ENCODE measurements at regions not wholly inside any gene's neighbourhood (a gene's known extent, or its start where the extent isn't known, plus 50 kb on each side); places are given as distances from the start of the nearest gene placed in this dataset.
A peak's percentile ranks its signal among the peaks of the same experiment; 100 is the strongest.

GRCh38 chr4:125062115-125063050, 252.4 kb upstream of the FAT4 start:
- Histone ChIP-seq H3K4me1 (ENCODE audit: insufficient read depth, low read length) (no peaks in the 10 kb centered on the region), H2AFZ (ENCODE audit: low read length) (no peak overlapping the region), H4K20me1 (ENCODE audit: insufficient read depth, low read length) (no peaks in the 10 kb centered on the region), H3K27me3 (ENCODE audit: insufficient read depth, low read length) (no peaks in the 10 kb centered on the region), H3K9me3 (ENCODE audit: low read depth, low read length) (no peaks in the 10 kb centered on the region), H3K4me3 (ENCODE audit: insufficient read depth, low read length) (no peak overlapping the region), H3K27ac (ENCODE audit: low read depth, low read length) (no peak overlapping the region), H3K36me3 (ENCODE audit: insufficient read depth, low read length) (no peaks in the 10 kb centered on the region), H3K79me2 (ENCODE audit: insufficient read depth, low read length) (no peaks in the 10 kb centered on the region), H3K4me2 (ENCODE audit: insufficient read depth, low read length) (peak overlapping the region; percentile 29)
- no peak for TF ChIP-seq CTCF (IDR thresholded peaks at IDR 0.05; ENCODE audit: extremely low read depth, low read depth, low read length)
- no peak for DNase-seq (ENCODE audit: insufficient read length, low spot score, missing footprints)

GRCh38 chr4:125060376-125060775, 254.4 kb upstream of the FAT4 start:
- Histone ChIP-seq H4K20me1 (ENCODE audit: insufficient read depth, low read length) (no peaks in the 10 kb centered on the region), H2AFZ (ENCODE audit: low read length) (no peak overlapping the region), H3K4me3 (ENCODE audit: insufficient read depth, low read length) (no peak overlapping the region), H3K36me3 (ENCODE audit: insufficient read depth, low read length) (no peaks in the 10 kb centered on the region), H3K79me2 (ENCODE audit: insufficient read depth, low read length) (no peaks in the 10 kb centered on the region), H3K4me2 (ENCODE audit: insufficient read depth, low read length) (no peak overlapping the region), H3K9me3 (ENCODE audit: low read depth, low read length) (no peaks in the 10 kb centered on the region), H3K27me3 (ENCODE audit: insufficient read depth, low read length) (no peaks in the 10 kb centered on the region), H3K27ac (ENCODE audit: low read depth, low read length) (no peak overlapping the region), H3K4me1 (ENCODE audit: insufficient read depth, low read length) (no peaks in the 10 kb centered on the region)
- no peak for TF ChIP-seq CTCF (IDR thresholded peaks at IDR 0.05; ENCODE audit: extremely low read depth, low read depth, low read length)
- no peak for DNase-seq (ENCODE audit: insufficient read length, low spot score, missing footprints)

- no peak overlapping the region for H3K27ac ChIP-seq (ENCODE audit: low read depth, low read length)
- no peak overlapping the region for H3K4me2 ChIP-seq (ENCODE audit: insufficient read depth, low read length)
- no peak for TF ChIP-seq CTCF (IDR thresholded peaks at IDR 0.05; ENCODE audit: extremely low read depth, low read depth, low read length)
- no peaks in the 10 kb centered on the region for H3K27me3 ChIP-seq (ENCODE audit: insufficient read depth, low read length)
- H3K79me2 ChIP-seq (ENCODE audit: insufficient read depth, low read length): no peaks in the 10 kb centered on the region
- H4K20me1 ChIP-seq (ENCODE audit: insufficient read depth, low read length): no peaks in the 10 kb centered on the region
- no peak for DNase-seq (ENCODE audit: insufficient read length, low spot score, missing footprints)
- no peak overlapping the region for H2AFZ ChIP-seq (ENCODE audit: low read length)
- no peaks in the 10 kb centered on the region for H3K9me3 ChIP-seq (ENCODE audit: low read depth, low read length)
- no peaks in the 10 kb centered on the region for H3K36me3 ChIP-seq (ENCODE audit: insufficient read depth, low read length)
- no peak overlapping the region for H3K4me3 ChIP-seq (ENCODE audit: insufficient read depth, low read length)
- H3K4me1 ChIP-seq (ENCODE audit: insufficient read depth, low read length): no peaks in the 10 kb centered on the region
These were observed 265.0 kb upstream of the FAT4 start for GRCh38 chr4:125049711-125050110.

GRCh38 chr4:125045311-125045710, 269.4 kb upstream of the FAT4 start:
- H3K36me3 ChIP-seq (ENCODE audit: insufficient read depth, low read length): no peaks in the 10 kb centered on the region
- H3K79me2 ChIP-seq (ENCODE audit: insufficient read depth, low read length): no peaks in the 10 kb centered on the region
- no peak overlapping the region for H2AFZ ChIP-seq (ENCODE audit: low read length)
- H3K4me2 ChIP-seq (ENCODE audit: insufficient read depth, low read length): no peak overlapping the region
- no peaks in the 10 kb centered on the region for H3K9me3 ChIP-seq (ENCODE audit: low read depth, low read length)
- H3K27me3 ChIP-seq (ENCODE audit: insufficient read depth, low read length): no peaks in the 10 kb centered on the region
- H4K20me1 ChIP-seq (ENCODE audit: insufficient read depth, low read length): no peaks in the 10 kb centered on the region
- no peak for TF ChIP-seq CTCF (IDR thresholded peaks at IDR 0.05; ENCODE audit: extremely low read depth, low read depth, low read length)
- no peak overlapping the region for H3K27ac ChIP-seq (ENCODE audit: low read depth, low read length)
- H3K4me1 ChIP-seq (ENCODE audit: insufficient read depth, low read length): peaks cover 3% of the 10 kb centered on the region
- H3K4me3 ChIP-seq (ENCODE audit: insufficient read depth, low read length): no peak overlapping the region
- no peak for DNase-seq (ENCODE audit: insufficient read length, low spot score, missing footprints)
